CD4-positive, alpha-beta T cell treated with Interleukin-6 for 4 hours (primary cell): ENCODE measurements at regions not wholly inside any gene's neighbourhood (a gene's known extent, or its start where the extent isn't known, plus 50 kb on each side); places are given as distances from the start of the nearest gene placed in this dataset.
"Not testable (repeated sequence)": the region's sequence is repeated elsewhere in the genome, so short reads cannot be mapped to it uniquely, and the experiment has no call there.

Source experiments
- DNase-seq: peaks from one replicate; pipeline ENCODE4 v3.0.0-alpha.2; 2020; ENCODE audit warnings: mixed read lengths

DNA sequence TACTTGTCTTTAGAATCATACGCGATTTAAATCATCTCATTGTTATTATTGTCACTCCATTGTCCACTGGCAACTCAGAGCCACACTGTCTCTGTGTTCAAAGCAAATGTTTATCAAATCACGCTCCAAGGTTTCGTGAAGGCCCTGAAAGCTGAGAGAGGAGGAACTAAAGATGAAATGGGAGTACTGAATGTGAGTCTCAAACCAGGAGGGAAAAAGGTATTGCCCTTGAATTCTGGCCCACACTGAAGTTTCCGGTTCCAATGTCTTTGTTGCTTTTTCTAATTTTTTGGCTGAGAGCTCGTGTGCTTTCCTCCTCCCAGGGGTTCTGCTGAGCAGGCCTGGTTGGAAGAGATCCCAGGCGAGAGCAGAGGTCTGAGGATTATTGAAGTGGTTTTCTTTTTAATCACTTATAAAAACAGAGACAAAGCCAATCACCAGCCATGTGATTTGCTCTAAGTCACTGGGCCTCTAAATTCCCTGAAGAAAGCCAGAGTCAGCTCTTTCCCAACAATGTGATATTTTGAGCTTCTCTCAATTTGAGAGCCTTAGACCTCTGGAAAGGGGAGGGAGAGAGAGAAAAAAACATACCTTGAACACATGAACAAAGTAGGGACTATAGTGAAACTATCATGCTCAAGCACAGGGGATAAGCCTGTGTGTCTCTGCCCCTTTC is 420.8 kb upstream of the GRAMD2B start:
- DNase-seq = no peak

DNA sequence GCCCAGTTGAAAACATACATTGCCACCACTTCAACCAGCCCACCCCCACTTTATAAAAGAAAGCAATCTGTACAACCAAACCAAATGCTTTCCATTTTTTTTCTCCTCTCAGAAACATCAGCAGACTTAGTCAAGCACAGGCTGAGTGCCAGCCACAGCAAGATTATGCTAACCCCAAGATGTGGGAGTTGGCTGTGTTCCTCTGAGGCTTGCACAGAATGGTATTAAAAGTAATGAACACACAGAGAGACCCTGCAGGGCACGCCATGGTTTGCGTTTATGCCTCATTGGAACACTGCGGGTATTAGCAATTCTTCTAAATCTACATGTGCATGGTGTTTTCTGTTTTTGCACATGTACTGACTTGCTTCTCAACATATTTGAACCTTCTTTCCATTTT is 419.9 kb upstream of the GRAMD2B start:
- no peak for DNase-seq

DNA sequence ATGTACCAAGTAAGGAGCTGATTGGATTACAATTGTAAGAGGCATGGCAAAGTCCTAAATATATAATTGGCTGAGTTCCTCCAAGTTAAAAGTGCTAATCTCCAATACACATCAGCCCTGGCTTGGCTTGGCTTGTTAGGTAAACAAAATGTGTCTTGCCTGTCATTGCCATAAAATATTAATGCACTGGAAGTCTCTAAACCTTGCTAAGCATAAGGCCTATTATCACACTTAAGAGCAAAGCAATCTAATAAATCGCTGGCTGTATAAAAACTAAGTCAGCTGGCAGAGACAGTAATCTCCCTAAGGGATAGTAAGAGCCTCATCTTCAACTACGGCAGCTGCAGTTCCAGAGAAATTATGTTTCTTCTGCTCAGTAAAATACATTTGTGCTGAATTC is 418.6 kb upstream of the GRAMD2B start:
- DNase-seq = no peak

DNA sequence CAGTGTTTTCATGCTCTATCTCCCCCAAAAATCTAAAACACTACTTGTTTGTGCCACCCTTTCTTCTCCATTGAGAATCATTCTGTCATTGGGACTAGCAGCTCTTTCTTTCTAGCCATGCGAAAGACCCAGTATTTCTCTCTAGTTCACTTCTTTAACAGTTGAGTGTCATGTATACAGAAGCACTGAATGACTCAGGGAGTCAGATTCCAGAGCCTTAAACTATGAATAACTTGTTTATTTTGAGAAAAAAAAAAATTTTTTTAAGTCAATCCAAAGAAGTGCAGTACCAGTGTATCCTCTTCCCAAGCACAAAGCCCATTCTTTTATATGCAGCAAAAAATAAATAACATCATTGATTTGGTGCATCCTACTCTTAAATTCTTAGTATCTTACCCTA is 415.4 kb upstream of the GRAMD2B start:
- no peak for DNase-seq

- DNase-seq = no peak
Measured at GRCh38 chr5:126009566-126009965, 413.6 kb upstream of the GRAMD2B start.

DNA sequence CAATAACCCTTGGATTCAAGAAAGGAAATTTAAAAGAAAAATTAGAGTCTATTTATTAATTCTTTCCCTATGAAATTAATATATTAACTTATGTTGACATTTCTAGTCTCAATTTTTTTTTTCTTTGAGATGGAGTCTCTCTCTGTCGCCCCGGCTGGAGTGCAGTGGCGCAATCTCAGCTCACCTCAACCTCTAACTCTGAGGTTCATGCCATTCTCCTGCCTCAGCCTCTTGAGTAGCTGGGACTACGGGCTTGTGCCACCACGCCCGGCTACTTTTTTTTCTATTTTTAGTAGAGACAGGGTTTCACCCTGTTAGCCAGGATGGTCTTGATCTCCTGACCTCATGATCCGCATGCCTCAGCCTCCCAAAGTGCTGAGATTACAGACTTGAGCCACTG is 411.7 kb upstream of the GRAMD2B start:
- not testable (repeated sequence) for DNase-seq

DNA sequence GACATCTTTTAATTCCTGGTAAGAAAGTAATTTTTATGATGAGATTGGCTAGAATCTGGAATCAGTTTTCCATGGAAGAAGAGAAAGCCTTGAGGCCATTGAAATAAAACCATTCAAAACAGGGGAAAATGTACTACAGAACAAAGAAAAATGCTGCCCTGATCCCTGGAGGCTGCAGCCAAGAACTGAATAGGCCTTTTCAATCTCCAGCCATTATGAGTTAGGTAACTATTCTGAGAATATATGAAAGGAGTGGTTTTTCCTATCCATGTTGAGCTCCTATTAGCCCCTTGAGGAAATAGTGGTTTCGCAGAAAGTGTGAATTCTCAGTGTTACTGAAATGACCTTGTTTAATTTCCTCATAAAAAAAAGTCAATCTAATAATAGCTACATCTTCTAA is 408.5 kb upstream of the GRAMD2B start:
- no peak for DNase-seq

GRCh38 chr5:126015235-126016181 is 407.7 kb upstream of the GRAMD2B start:
- no peak for DNase-seq

DNA sequence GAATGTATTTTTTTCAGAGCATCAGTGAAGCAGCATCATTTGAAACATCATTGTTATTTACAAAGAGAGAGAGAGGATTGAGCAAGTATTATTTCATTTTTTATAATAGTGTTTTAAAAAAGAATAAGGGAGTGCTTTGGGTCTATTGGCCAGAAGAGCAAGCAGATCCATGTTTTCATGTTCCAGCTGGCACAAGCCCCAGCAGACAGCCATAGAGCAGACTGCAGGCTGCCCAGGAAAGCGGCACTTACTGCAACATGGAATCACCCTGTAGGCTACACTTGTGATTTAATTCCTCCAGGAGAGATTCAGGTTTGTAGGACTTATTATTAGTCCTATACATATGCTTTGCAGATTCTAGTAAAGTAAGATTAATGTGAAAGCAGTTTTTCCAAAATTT is 407.0 kb upstream of the GRAMD2B start:
- DNase-seq = no peak

GRCh38 chr5:126017096-126017495 is 406.1 kb upstream of the GRAMD2B start:
- DNase-seq = no peak

- no peak for DNase-seq
Measured at GRCh38 chr5:126020770-126021169, 402.4 kb upstream of the GRAMD2B start.

DNA sequence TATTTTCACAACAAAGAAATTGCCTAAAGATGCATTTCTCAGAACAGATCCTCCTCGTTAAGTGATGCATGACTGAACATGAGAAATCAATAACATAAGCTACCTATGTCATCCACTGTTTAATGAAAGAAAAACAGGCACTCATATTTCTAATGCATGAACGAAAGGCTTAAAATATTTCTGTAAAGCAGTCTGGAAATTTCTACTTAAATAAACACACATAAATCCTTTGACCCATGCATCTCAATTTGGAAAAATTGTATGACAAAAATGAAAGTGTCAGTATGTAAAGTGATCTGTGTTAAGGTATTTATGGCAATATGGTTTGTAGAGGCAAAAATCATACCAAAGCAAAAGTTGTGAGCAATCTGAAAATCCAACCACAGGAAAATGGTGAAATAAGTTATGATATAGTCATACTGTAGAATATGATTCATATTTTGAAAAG is 399.2 kb upstream of the GRAMD2B start:
- no peak for DNase-seq

DNA sequence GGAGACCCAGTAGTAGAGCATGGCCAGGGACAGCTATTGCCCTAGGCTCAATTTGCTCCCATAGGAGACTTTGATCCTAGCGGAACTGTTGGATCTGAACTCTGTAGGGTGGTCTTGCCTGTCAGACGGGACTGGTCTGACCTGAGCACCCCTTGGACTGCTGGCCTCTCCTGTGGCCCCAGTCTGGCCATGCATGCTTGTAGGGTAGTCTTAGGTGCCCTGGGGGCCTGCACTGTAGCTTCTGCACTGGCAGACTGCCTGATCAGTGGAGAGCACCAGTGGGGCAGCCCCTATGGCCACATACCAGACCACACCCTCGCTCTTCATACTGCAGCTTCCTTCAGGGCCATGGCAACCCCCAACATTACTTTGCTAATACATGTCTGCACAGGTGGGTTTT is 396.1 kb upstream of the GRAMD2B start:
- no peak for DNase-seq

DNA sequence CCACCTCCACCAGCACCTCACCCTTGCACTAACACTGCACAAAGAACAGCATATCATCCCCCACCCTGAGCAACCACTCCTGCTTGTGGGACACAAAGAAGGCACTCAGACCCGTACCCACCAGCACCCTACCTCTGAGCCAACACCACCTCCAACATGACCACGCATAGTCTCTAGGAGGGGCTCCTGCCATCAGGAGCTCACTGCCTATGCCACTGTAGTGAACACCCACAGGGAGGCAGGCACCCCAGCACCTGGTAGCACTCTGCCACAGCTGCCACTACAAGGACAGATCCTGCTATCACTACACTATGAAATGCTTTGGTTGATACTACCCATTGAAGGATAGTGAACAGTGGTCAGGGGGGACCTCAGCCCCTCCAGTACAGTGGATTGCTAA is 395.6 kb upstream of the GRAMD2B start:
- no peak for DNase-seq

DNA sequence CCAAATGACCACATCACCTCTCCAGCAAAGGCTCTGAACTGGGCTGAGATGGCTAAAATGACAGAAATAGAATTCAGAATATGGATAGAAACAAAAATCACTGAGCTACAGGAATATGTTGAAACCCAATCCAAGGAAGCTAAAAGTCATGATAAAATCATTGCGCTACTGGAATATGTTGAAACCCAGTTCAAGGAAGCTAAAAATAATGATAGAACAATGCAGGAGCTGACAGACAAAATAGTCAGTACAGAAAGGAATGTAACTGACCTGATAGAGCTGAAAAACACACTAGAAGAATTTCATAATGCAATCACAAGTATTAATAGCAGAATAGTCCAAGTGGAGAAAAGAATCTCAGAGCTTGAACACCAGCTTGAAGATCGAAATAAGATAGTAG is 394.9 kb upstream of the GRAMD2B start:
- no peak for DNase-seq

GRCh38 chr5:126029282-126029681 is 393.9 kb upstream of the GRAMD2B start:
- not testable (repeated sequence) for DNase-seq

GRCh38 chr5:126030698-126031097 is 392.5 kb upstream of the GRAMD2B start:
- DNase-seq = no peak

- DNase-seq = no peak
Measured at GRCh38 chr5:126031989-126032716, 391.1 kb upstream of the GRAMD2B start.

DNA sequence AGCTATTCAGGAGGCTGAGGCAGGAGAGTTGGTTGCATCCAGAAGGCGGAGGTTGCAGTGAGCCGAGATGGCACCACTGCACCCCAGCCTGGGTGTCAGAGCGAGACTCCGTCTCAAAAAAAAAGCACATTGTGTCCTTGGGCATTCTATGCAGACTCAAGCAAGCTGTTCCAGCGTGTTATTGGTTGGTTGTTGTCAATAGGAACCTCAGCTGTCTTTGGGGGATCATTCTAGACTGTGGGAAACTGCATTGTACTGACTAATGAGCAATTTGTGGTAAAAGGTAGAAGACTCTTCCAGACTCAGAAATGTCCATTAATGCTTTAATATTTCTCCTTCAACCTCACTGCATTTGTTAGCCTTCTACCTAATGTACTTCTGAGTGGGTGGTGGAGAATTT is 379.5 kb upstream of the GRAMD2B start:
- DNase-seq = no peak

GRCh38 chr5:126044111-126044668 is 379.0 kb upstream of the GRAMD2B start:
- no peak for DNase-seq

DNA sequence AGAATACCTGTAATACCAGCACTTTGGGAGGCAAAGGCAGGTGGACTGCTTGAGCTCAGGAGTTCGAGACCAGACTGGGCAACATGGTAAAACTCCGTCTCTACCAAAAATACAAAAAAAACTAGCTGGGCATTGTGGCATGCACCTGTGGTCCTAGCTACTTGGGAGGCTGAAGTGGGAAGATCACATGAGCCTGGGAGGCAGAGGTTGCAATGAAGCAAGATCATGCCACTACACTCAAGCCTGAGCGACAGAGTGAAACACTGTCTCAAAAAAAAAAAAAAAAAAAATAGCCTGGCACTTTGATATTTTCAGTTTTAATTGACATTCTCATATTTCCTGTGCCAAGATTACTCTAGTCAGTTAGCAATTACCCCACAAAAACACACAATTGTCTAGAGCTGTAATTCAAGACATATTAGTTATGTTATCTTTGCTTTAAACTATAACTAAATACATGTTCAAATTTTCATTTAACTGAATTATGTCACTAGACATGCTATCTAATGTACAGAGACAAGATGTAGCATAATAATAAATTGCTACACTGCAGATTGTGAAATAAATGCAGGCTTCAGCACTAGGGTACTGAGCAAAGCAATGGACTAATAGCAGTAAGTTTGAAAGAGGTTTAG is 378.2 kb upstream of the GRAMD2B start:
- no peak for DNase-seq

GRCh38 chr5:126046318-126046717 is 376.9 kb upstream of the GRAMD2B start:
- DNase-seq = no peak
